Ishikawa (cell line): ENCODE measurements at regions not wholly inside any gene's neighbourhood (a gene's known extent, or its start where the extent isn't known, plus 50 kb on each side); places are given as distances from the start of the nearest gene placed in this dataset.

ENCODE experiments used
- EP300 ChIP-seq: IDR thresholded peaks from 2 replicates; pipeline ENCODE4 v1.6.1; 2012; ENCODE audit warnings: borderline replicate concordance
- RAD21 ChIP-seq: IDR thresholded peaks from 2 replicates; pipeline ENCODE4 v1.6.1; 2012; ENCODE audit warnings: low read depth
- REST ChIP-seq: IDR thresholded peaks from 2 replicates; pipeline ENCODE4 v1.6.1; 2012; ENCODE audit warnings: low read depth, mild to moderate bottlenecking
- TAF1 ChIP-seq: IDR thresholded peaks from 2 replicates; pipeline ENCODE4 v1.6.1; 2012; ENCODE audit warnings: low read depth, mild to moderate bottlenecking

DNA sequence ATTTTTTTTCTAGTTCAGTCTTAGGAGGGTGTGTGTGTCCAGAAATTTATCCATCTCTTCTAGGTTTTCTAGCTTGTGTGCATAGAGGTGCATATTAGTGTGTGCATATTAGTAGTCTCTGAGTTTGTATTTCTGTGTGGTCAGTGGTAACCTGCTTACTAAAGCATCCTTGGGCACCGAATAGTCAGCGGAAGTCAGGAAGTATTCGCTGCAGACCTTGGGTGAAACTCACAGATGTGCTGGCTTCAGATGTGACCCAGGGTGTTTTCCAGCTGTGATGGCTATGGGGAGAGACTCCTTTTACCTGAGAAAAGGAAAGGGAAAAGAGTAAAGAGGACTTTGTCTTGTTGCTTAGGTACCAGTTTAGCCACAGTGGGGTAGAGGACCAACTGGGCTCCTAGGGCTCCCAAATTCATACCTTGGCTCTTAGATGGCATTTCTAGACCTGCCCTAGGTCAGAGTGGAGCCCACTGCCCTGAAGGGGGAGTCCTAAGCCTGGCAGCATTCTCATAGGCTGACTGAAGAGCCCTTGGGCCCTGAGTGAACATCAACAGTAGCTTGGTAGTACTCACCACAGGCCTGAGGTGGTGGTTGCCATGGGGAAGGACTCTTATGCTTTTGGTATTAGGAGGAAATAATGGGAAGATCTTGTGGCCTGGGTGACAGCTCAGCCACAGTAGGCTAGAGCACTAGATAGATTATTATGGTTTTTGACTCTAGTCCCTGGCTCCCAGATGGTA lies 286.0 kb upstream of the ZPLD1 start:
- TF ChIP-seq TAF1 (no peak), REST (no peak), RAD21 (no peak), EP300 (no peak)
